GM12878 (cell line): ENCODE measurements at regions not wholly inside any gene's neighbourhood (a gene's known extent, or its start where the extent isn't known, plus 50 kb on each side); places are given as distances from the start of the nearest gene placed in this dataset.

Experiments
- ATAC-seq: fragments of 200-7000 bp; cut with Tn5 transposase; 3 replicates; pipeline ENCODE4 v1.9.1; 2020; ENCODE audit warnings: mild to moderate bottlenecking, moderate library complexity
- BruUV-seq: library from RNA; stranded (reverse); fragments of 400-500 nt; replicated peaks from 2 replicates; lab custom pipeline; 2021; lab: Mats Ljungman, UMichigan
- CTCF ChIA-PET: fragments of 300-600 bp; sonication (Branson Sonifier 250); formaldehyde crosslinking; extraction: SDS; loops from one replicate; lab custom pipeline; 2021; ENCODE audit warnings: inconsistent platforms; lab: Yijun Ruan, JAX
- POLR2A ChIA-PET: fragments of 350-600 bp; formaldehyde crosslinking; extraction: SDS; loops from one replicate; lab custom pipeline; 2021; ENCODE audit warnings: inconsistent platforms; lab: Charles Lee
- RAD21 ChIA-PET: fragments of 300-600 bp; sonication (Branson Sonifier 250); formaldehyde crosslinking; loops from one replicate; lab custom pipeline; 2023; ENCODE audit warnings: antibody characterized with exemption; ENCODE audit not compliant: unreplicated experiment; lab: Charles Lee
- SMC1A ChIA-PET: fragments of 300-600 bp; sonication (Branson Sonifier 250); formaldehyde crosslinking; loops from one replicate; lab custom pipeline; 2023; ENCODE audit not compliant: unreplicated experiment, uncharacterized antibody; lab: Charles Lee
- DNase-seq: peaks from one replicate; pipeline ENCODE4 v3.0.0-alpha.2; 2011; ENCODE audit warnings: low read depth, low spot score
- FAIRE-seq: peaks from 3 replicates; lab custom pipeline; 2011; peaks lifted over from hg19 to GRCh38; lab: Jason Lieb, UNC
- H2AFZ ChIP-seq: 2 replicates; pipeline ENCODE4 v1.6.0; 2011; ENCODE audit warnings: low read depth, low read length, control low read depth; ENCODE audit not compliant: control insufficient read depth
- H3K27ac ChIP-seq: 2 replicates; pipeline ENCODE4 v1.5.1; 2011; ENCODE audit warnings: control low read depth; ENCODE audit not compliant: control insufficient read depth, insufficient read depth
- H3K27me3 ChIP-seq, 2 experiments: replicated peaks in 1 of 2; 2 replicates each; pipeline versions ENCODE4 v1.6.0 to v1.6.1; 2011; ENCODE audit warnings: low read length in 1 of 2; ENCODE audit not compliant: control insufficient read depth in 2 of 2, insufficient read depth in 2 of 2
- H3K36me3 ChIP-seq, 2 experiments: 2 replicates each; pipeline ENCODE4 v1.5.1; 2011; ENCODE audit warnings: low read length in 1 of 2; ENCODE audit not compliant: control insufficient read depth in 2 of 2, insufficient read depth in 2 of 2
- H3K4me1 ChIP-seq: 2 replicates; pipeline ENCODE4 v1.6.1; 2011; ENCODE audit warnings: mild to moderate bottlenecking, low read length, moderate library complexity, mixed read lengths; ENCODE audit not compliant: control insufficient read depth, insufficient read depth
- H3K4me2 ChIP-seq: 2 replicates; pipeline ENCODE4 v1.6.0; 2011; ENCODE audit warnings: control low read depth; ENCODE audit not compliant: control insufficient read depth, insufficient read depth
- H3K4me3 ChIP-seq: fragments of 200-600 bp; sonication (generic); 2 replicates; pipeline ENCODE4 v1.5.1; 2016
- H3K79me2 ChIP-seq: 2 replicates; pipeline ENCODE4 v1.6.0; 2011; ENCODE audit warnings: low read length; ENCODE audit not compliant: control insufficient read depth, insufficient read depth
- H3K9ac ChIP-seq: 2 replicates; pipeline ENCODE4 v1.8.0; 2011; ENCODE audit warnings: low read length, control low read depth, mixed read lengths; ENCODE audit not compliant: control insufficient read depth, insufficient read depth
- H3K9me3 ChIP-seq: replicated peaks from 3 replicates; pipeline ENCODE4 v1.5.1; 2011; ENCODE audit warnings: mild to moderate bottlenecking, low read length; ENCODE audit not compliant: control insufficient read depth, insufficient read depth
- H4K20me1 ChIP-seq: 2 replicates; pipeline ENCODE4 v1.6.0; 2011; ENCODE audit not compliant: control insufficient read depth, insufficient read depth
- BACH1 ChIP-seq: fragments of 450-650 bp; IDR thresholded peaks from 2 replicates; pipeline ENCODE4 v1.6.1; 2017; ENCODE audit warnings: mild to moderate bottlenecking, borderline replicate concordance
- BRCA1 ChIP-seq: IDR thresholded peaks from 2 replicates; pipeline ENCODE4 v1.6.1; 2011; ENCODE audit warnings: low read depth, low read length, improper control_type of control experiment
- CHD4 ChIP-seq: fragments of 200-600 bp; sonication (generic); IDR thresholded peaks from 2 replicates; pipeline ENCODE4 v1.6.1; 2016; ENCODE audit warnings: mild to moderate bottlenecking
- IKZF2 ChIP-seq, 2 experiments: fragments of 450-650 bp; IDR thresholded peaks; 2 replicates each; pipeline ENCODE4 v1.6.1; 2017; ENCODE audit warnings: mild to moderate bottlenecking in 2 of 2, moderate library complexity in 2 of 2
- KAT2A ChIP-seq: conservative IDR thresholded peaks from 2 replicates; pipeline ENCODE4 v1.6.1; 2011; ENCODE audit warnings: low read depth, low read length; ENCODE audit not compliant: control insufficient read depth
- MEF2A ChIP-seq: IDR thresholded peaks from 2 replicates; pipeline ENCODE4 v1.6.1; 2011; ENCODE audit warnings: low read depth, mild to moderate bottlenecking, low read length, moderate library complexity; ENCODE audit not compliant: insufficient read depth
- NBN ChIP-seq: fragments of 450-650 bp; IDR thresholded peaks from 2 replicates; pipeline ENCODE4 v1.6.1; 2016
- NR2F1 ChIP-seq: fragments of 450-650 bp; conservative IDR thresholded peaks from 2 replicates; pipeline ENCODE4 v1.6.1; 2017; ENCODE audit warnings: mild to moderate bottlenecking
- NRF1 ChIP-seq: conservative IDR thresholded peaks from 2 replicates; pipeline ENCODE4 v1.6.1; 2011; ENCODE audit warnings: mild to moderate bottlenecking, low read depth, low read length, improper control_type of control experiment
- RCOR1 ChIP-seq: conservative IDR thresholded peaks from 2 replicates; pipeline ENCODE4 v1.6.1; 2012; ENCODE audit warnings: low read depth, low read length, improper control_type of control experiment
- SUPT20H ChIP-seq: IDR thresholded peaks from 2 replicates; pipeline ENCODE4 v1.6.1; 2011; ENCODE audit warnings: low read depth, mild to moderate bottlenecking, low read length, moderate library complexity, borderline replicate concordance; ENCODE audit not compliant: control insufficient read depth
- SUZ12 ChIP-seq: fragments of 200-600 bp; sonication (generic); IDR thresholded peaks from one replicate; pipeline ENCODE4 v1.6.1; 2018; ENCODE audit warnings: antibody characterized with exemption, mild to moderate bottlenecking; ENCODE audit not compliant: unreplicated experiment
- TAF1 ChIP-seq: IDR thresholded peaks from 2 replicates; pipeline ENCODE4 v1.6.1; 2011; ENCODE audit warnings: mild to moderate bottlenecking, low read depth, low read length, borderline replicate concordance
- TBL1XR1 ChIP-seq: IDR thresholded peaks from 2 replicates; pipeline ENCODE4 v1.6.1; 2012; ENCODE audit warnings: low read depth, low read length, improper control_type of control experiment
- TCF12 ChIP-seq: IDR thresholded peaks from 2 replicates; pipeline ENCODE4 v1.6.1; 2011; ENCODE audit warnings: low read depth, mild to moderate bottlenecking, low read length
- YBX1 ChIP-seq: fragments of 450-650 bp; IDR thresholded peaks from 2 replicates; pipeline ENCODE4 v1.6.1; 2016; ENCODE audit warnings: antibody characterized with exemption
- ZZZ3 ChIP-seq: IDR thresholded peaks from 2 replicates; pipeline ENCODE4 v1.6.1; 2011; ENCODE audit warnings: low read depth; ENCODE audit not compliant: control insufficient read depth, insufficient read length
- WGBS: methylation state at CpG from one replicate; pipeline ENCODE4 v1.1.6; 2016; ENCODE audit warnings: low lambda C conversion rate; ENCODE audit not compliant: insufficient replicate concordance, insufficient coverage; ENCODE audit errors: missing lambda C conversion rate; 5-methylcytosine and 5-hydroxymethylcytosine counted together
- in situ Hi-C: fragments of 300-500 bp; cut with MboI; formaldehyde crosslinking; loops from 9 replicates; pipeline ENCODE4 v1.14.3; 2018; ENCODE audit warnings: mixed read lengths
- intact Hi-C: fragments of 100-400 bp; cut with micrococcal nuclease; formaldehyde crosslinking; loops from one replicate; pipeline ENCODE4 v1.14.2; 2022; ENCODE audit not compliant: unreplicated experiment
- TF ChIP-seq, protein P1 (sequence below): fragments of 450-650 bp; IDR thresholded peaks from 2 replicates; pipeline ENCODE4 v1.6.1; 2017; ENCODE audit warnings: mild to moderate bottlenecking, moderate library complexity
- TF ChIP-seq, protein P2 (sequence below): fragments of 450-650 bp; IDR thresholded peaks from 2 replicates; pipeline ENCODE4 v1.6.1; 2017; ENCODE audit warnings: mild to moderate bottlenecking
- TF ChIP-seq, protein P3 (sequence below): fragments of 450-650 bp; IDR thresholded peaks from 2 replicates; pipeline ENCODE4 v1.6.1; 2014; ENCODE audit warnings: mild to moderate bottlenecking

DNA sequence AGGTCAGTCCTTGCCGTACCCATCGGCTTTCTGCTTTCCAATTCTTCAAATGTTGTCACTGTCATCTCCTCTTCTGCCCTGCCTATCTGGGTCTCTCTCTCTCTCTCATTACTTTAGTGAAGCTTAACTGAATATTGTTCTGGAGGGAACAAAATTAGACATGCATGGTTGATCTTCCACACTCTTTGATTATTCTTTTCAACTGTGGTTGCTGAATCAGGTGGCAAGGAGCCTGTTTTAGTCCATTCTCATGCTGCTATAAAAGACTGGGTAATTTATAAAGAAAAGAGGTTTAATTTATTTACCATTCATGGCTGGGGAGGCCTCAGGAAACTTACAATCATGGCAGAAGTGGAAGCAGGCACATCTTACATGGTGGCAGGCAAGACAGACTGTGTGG is 157.9 kb downstream of the ARL4C start:
- intact Hi-C loops: no loop called here
- CTCF ChIA-PET: no interaction called here

More for the DNA sequence above, 157.9 kb downstream of the ARL4C start:
- in situ Hi-C loops: no loop called here
- no peaks in the 10 kb centered on the region for H3K36me3 ChIP-seq
- H2AFZ ChIP-seq: no peak overlapping the region
- H3K4me3 ChIP-seq: no peak overlapping the region
- ChIA-PET RAD21 (no interaction called here), SMC1A (no interaction called here), POLR2A (no interaction called here)
- H3K27me3 ChIP-seq: no peaks in the 10 kb centered on the region
- H3K4me1 ChIP-seq: no peaks in the 10 kb centered on the region
- no TSS peak for BruUV-seq
- no peak for FAIRE-seq
- H3K79me2 ChIP-seq: no peaks in the 10 kb centered on the region
- no peaks in the 10 kb centered on the region for H4K20me1 ChIP-seq
- no peak overlapping the region for H3K27ac ChIP-seq
- no peaks in the 10 kb centered on the region; the same call in 2 of the 3 replicates for H3K9me3 ChIP-seq
- no peak overlapping the region for H3K9ac ChIP-seq
- TF ChIP-seq SUZ12 (no peak), BRCA1 (no peak), NR2F1 (no peak), MEF2A (no peak), TAF1 (no peak), BACH1 (no peak), ZZZ3 (no peak), YBX1 (no peak), RCOR1 (no peak), SUPT20H (no peak), NRF1 (no peak), NBN (no peak), IKZF2 (IDR thresholded peaks at IDR 0.05) (no peak), CHD4 (no peak), TCF12 (no peak), TBL1XR1 (no peak), KAT2A (no peak)
- TF ChIP-seq, protein P1, sequence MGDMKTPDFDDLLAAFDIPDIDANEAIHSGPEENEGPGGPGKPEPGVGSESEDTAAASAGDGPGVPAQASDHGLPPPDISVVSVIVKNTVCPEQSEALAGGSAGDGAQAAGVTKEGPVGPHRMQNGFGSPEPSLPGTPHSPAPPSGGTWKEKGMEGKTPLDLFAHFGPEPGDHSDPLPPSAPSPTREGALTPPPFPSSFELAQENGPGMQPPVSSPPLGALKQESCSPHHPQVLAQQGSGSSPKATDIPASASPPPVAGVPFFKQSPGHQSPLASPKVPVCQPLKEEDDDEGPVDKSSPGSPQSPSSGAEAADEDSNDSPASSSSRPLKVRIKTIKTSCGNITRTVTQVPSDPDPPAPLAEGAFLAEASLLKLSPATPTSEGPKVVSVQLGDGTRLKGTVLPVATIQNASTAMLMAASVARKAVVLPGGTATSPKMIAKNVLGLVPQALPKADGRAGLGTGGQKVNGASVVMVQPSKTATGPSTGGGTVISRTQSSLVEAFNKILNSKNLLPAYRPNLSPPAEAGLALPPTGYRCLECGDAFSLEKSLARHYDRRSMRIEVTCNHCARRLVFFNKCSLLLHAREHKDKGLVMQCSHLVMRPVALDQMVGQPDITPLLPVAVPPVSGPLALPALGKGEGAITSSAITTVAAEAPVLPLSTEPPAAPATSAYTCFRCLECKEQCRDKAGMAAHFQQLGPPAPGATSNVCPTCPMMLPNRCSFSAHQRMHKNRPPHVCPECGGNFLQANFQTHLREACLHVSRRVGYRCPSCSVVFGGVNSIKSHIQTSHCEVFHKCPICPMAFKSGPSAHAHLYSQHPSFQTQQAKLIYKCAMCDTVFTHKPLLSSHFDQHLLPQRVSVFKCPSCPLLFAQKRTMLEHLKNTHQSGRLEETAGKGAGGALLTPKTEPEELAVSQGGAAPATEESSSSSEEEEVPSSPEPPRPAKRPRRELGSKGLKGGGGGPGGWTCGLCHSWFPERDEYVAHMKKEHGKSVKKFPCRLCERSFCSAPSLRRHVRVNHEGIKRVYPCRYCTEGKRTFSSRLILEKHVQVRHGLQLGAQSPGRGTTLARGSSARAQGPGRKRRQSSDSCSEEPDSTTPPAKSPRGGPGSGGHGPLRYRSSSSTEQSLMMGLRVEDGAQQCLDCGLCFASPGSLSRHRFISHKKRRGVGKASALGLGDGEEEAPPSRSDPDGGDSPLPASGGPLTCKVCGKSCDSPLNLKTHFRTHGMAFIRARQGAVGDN: no peak
- TF ChIP-seq, protein P2, sequence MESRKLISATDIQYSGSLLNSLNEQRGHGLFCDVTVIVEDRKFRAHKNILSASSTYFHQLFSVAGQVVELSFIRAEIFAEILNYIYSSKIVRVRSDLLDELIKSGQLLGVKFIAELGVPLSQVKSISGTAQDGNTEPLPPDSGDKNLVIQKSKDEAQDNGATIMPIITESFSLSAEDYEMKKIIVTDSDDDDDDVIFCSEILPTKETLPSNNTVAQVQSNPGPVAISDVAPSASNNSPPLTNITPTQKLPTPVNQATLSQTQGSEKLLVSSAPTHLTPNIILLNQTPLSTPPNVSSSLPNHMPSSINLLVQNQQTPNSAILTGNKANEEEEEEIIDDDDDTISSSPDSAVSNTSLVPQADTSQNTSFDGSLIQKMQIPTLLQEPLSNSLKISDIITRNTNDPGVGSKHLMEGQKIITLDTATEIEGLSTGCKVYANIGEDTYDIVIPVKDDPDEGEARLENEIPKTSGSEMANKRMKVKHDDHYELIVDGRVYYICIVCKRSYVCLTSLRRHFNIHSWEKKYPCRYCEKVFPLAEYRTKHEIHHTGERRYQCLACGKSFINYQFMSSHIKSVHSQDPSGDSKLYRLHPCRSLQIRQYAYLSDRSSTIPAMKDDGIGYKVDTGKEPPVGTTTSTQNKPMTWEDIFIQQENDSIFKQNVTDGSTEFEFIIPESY: no peak
- TF ChIP-seq, protein P3, sequence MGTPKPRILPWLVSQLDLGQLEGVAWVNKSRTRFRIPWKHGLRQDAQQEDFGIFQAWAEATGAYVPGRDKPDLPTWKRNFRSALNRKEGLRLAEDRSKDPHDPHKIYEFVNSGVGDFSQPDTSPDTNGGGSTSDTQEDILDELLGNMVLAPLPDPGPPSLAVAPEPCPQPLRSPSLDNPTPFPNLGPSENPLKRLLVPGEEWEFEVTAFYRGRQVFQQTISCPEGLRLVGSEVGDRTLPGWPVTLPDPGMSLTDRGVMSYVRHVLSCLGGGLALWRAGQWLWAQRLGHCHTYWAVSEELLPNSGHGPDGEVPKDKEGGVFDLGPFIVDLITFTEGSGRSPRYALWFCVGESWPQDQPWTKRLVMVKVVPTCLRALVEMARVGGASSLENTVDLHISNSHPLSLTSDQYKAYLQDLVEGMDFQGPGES: no peak
- no peak for ATAC-seq
- DNase-seq: no peak
- H3K4me2 ChIP-seq: no peak overlapping the region
- WGBS: 75% methylated on average over 2 of the region's 2 CpGs
